Sigmoid colon (tissue), 6 donors: ENCODE measurements at regions not wholly inside any gene's neighbourhood (a gene's known extent, or its start where the extent isn't known, plus 50 kb on each side); places are given as distances from the start of the nearest gene placed in this dataset.

Experiments
- DNase-seq: peaks from one replicate; pipeline ENCODE4 v3.0.0-alpha.2; 2019
- H3K27ac ChIP-seq, 4 donors: fragments of 200-600 bp; sonication (generic); one replicate each; pipeline ENCODE4 v1.5.1; 2016 to 2019; ENCODE audit warnings: mild to moderate bottlenecking in 1 of 4
- H3K27me3 ChIP-seq, 3 donors: fragments of 200-600 bp; sonication (generic); one replicate each; pipeline ENCODE4 v1.5.1; 2019; ENCODE audit warnings: mild to moderate bottlenecking in 1 of 3
- H3K36me3 ChIP-seq, 4 donors: fragments of 200-600 bp; sonication (generic); one replicate each; pipeline ENCODE4 v1.5.1; 2016 to 2019
- H3K4me1 ChIP-seq, 4 donors: fragments of 200-600 bp; sonication (generic); one replicate each; pipeline ENCODE4 v1.5.1; 2017 to 2019
- H3K4me3 ChIP-seq, 4 donors: fragments of 200-600 bp; sonication (generic); one replicate each; pipeline ENCODE4 v1.5.1; 2017 to 2019; ENCODE audit warnings: mild to moderate bottlenecking in 2 of 4, moderate library complexity in 1 of 4
- H3K9me3 ChIP-seq, 4 donors: fragments of 200-600 bp in 3 of 4; sonication (generic) in 3 of 4; one replicate each; pipeline versions ENCODE4 v1.5.1 to v1.6.1; 2013 to 2019
- CTCF ChIP-seq, 4 experiments: fragments of 450-650 bp in 3 of 4; fragments of 200-600 bp in 1 of 4; IDR thresholded peaks; one replicate each; pipeline ENCODE4 v1.5.1; 2016 to 2019; ENCODE audit warnings: antibody characterized with exemption in 4 of 4, mild to moderate bottlenecking in 3 of 4, moderate library complexity in 2 of 4
- EP300 ChIP-seq, 4 donors: sonication (generic); formaldehyde crosslinking; IDR thresholded peaks; one replicate each; pipeline ENCODE4 v1.6.1; 2017; ENCODE audit warnings: antibody characterized with exemption in 4 of 4
- POLR2A ChIP-seq, 2 donors: fragments of 450-650 bp; IDR thresholded peaks; one replicate each; pipeline ENCODE4 v1.6.1; 2016; ENCODE audit warnings: antibody characterized with exemption in 2 of 2, mild to moderate bottlenecking in 2 of 2, moderate library complexity in 2 of 2
- POLR2AphosphoS5 ChIP-seq, 4 donors: sonication (generic); formaldehyde crosslinking; IDR thresholded peaks; one replicate each; pipeline ENCODE4 v1.6.1; 2017; ENCODE audit warnings: antibody characterized with exemption in 4 of 4
- WGBS, 2 donors: extraction: QIAGEN DNeasy Blood & Tissue Kit; methylation state at CpG; one replicate each; pipeline ENCODE4 v1.1.7; 2013; 5-methylcytosine and 5-hydroxymethylcytosine counted together
- intact Hi-C: fragments of 100-400 bp; cut with DNase I; formaldehyde crosslinking; loops from one replicate; pipeline ENCODE4 v1.15.1; 2023
- donor health status: healthy with polysubstance abuse.
- donor health status: healthy.

GRCh38 chr12:102570256-102570655 is 89.9 kb upstream of the IGF1 start:
- no peak overlapping the region for H3K27ac ChIP-seq
- intact Hi-C loops, result no loop called here
- WGBS, 2 donors, result 53 to 82% methylated on average over 2 of the region's 2 CpGs
- TF ChIP-seq POLR2A (IDR thresholded peaks at IDR 0.05), result no peak
- no peak for TF ChIP-seq EP300 (IDR thresholded peaks at IDR 0.05)
- no peak for TF ChIP-seq POLR2AphosphoS5 (IDR thresholded peaks at IDR 0.05)
- no peak for TF ChIP-seq CTCF (IDR thresholded peaks at IDR 0.05)
- no peaks in the 10 kb centered on the region for H3K27me3 ChIP-seq
- DNase-seq, result no peak
- no peaks in the 10 kb centered on the region for H3K4me1 ChIP-seq
- H3K4me3 ChIP-seq, result no peak overlapping the region
- no peaks in the 10 kb centered on the region for H3K36me3 ChIP-seq
- no peaks in the 10 kb centered on the region for H3K9me3 ChIP-seq

- no peak overlapping the region for H3K4me3 ChIP-seq
- no peak overlapping the region for H3K27ac ChIP-seq
- WGBS, 2 donors, result 84 to 88% methylated on average over 1 of the region's 1 CpG
- H3K36me3 ChIP-seq, result no peaks in the 10 kb centered on the region
- DNase-seq, result no peak
- H3K4me1 ChIP-seq, result no peaks in the 10 kb centered on the region
- no peaks in the 10 kb centered on the region for H3K27me3 ChIP-seq
- H3K9me3 ChIP-seq, result no peaks in the 10 kb centered on the region
- no peak for TF ChIP-seq POLR2A (IDR thresholded peaks at IDR 0.05)
- TF ChIP-seq CTCF (IDR thresholded peaks at IDR 0.05), result no peak
- no peak for TF ChIP-seq EP300 (IDR thresholded peaks at IDR 0.05)
- TF ChIP-seq POLR2AphosphoS5 (IDR thresholded peaks at IDR 0.05), result no peak
- intact Hi-C loops, result no loop called here
Observed at GRCh38 chr12:102569803-102570202, 89.4 kb upstream of the IGF1 start.

- Histone ChIP-seq H3K9me3 (no peaks in the 10 kb centered on the region), H3K27ac (no peak overlapping the region), H3K36me3 (no peaks in the 10 kb centered on the region), H3K4me1 (no peaks in the 10 kb centered on the region), H3K4me3 (no peak overlapping the region), H3K27me3 (no peaks in the 10 kb centered on the region)
- 72 to 73% methylated on average over 4 of the region's 4 CpGs for WGBS, 2 donors
- intact Hi-C loops, result no loop called here
- DNase-seq, result no peak
- no peak for TF ChIP-seq CTCF (IDR thresholded peaks at IDR 0.05)
- TF ChIP-seq EP300 (IDR thresholded peaks at IDR 0.05), result no peak
- TF ChIP-seq POLR2A (IDR thresholded peaks at IDR 0.05), result no peak
- no peak for TF ChIP-seq POLR2AphosphoS5 (IDR thresholded peaks at IDR 0.05)
Observed at GRCh38 chr12:102568276-102568675, 87.9 kb upstream of the IGF1 start.

GRCh38 chr12:102567031-102567985 is 86.9 kb upstream of the IGF1 start:
- Histone ChIP-seq H3K4me3 (no peak overlapping the region), H3K27me3 (no peaks in the 10 kb centered on the region), H3K4me1 (no peaks in the 10 kb centered on the region), H3K9me3 (no peaks in the 10 kb centered on the region), H3K36me3 (no peaks in the 10 kb centered on the region), H3K27ac (no peak overlapping the region)
- intact Hi-C loops, result no loop called here
- TF ChIP-seq POLR2AphosphoS5 (IDR thresholded peaks at IDR 0.05), result no peak
- TF ChIP-seq EP300 (IDR thresholded peaks at IDR 0.05), result no peak
- no peak for TF ChIP-seq CTCF (IDR thresholded peaks at IDR 0.05)
- no peak for TF ChIP-seq POLR2A (IDR thresholded peaks at IDR 0.05)
- DNase-seq, result no peak
- WGBS, 2 donors, result 48 to 76% methylated on average over 6 of the region's 6 CpGs
